ENCODE measurements at regions not wholly inside any gene's neighbourhood (a gene's known extent, or its start where the extent isn't known, plus 50 kb on each side); places are given as distances from the start of the nearest gene placed in this dataset.

- no peak for DNase-seq (ENCODE audit: low read depth in 2 of 2)
These were observed 50.7 kb upstream of the FOXB1 start for GRCh38 chr15:59953392-59953883.

- DNase-seq (ENCODE audit: low read depth in 2 of 2), result no peak
These were observed 51.2 kb upstream of the FOXB1 start for GRCh38 chr15:59952960-59953359.

- no peak for DNase-seq (ENCODE audit: low read depth in 2 of 2)
These were observed 53.3 kb upstream of the FOXB1 start for GRCh38 chr15:59950603-59951388.

GRCh38 chr15:59948924-59949613 is 55.0 kb upstream of the FOXB1 start:
- DNase-seq (ENCODE audit: low read depth in 2 of 2), result no peak

DNA sequence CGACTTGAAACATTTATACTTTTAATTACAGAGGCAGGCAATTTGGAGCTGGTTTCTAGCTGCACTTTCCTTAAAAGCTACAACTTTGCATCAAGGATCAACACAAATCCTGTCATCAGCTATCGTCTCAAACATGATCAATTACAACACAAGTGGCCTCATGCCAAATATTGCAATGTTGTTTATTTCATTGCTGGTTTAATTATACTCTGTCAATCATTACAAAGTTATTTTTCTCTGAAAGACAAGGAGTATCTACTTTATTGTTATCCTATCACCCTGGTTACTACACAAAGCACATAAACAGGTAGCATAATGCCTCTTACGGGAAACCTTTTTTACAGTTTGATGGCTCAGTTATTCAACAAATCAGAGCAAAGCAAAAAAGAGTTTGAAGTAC is 58.0 kb upstream of the FOXB1 start:
- no peak for DNase-seq (ENCODE audit: low read depth in 2 of 2)

- no peak for DNase-seq (ENCODE audit: low read depth in 2 of 2)
These were observed 59.1 kb upstream of the FOXB1 start for GRCh38 chr15:59945036-59945435.

DNA sequence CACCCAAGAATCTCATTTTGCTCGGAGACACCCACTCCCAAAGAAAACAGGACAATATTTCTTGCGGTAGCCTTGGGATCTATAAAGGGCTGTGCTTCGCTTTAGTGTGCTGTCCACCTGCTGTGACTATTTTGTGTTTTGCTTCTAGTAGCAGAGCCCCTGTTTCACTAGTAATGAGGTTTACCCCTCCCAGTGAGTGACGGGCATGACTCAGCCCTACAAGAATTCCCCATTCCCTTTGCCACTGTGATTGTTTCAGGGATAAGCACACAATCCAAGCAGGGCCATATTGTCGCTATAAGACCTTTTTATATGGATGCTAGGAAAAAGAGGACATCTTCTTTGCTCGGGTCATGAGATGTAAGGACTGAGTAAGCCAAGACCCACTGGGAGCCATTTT is 62.5 kb upstream of the FOXB1 start:
- DNase-seq (ENCODE audit: low read depth in 2 of 2), result no peak

GRCh38 chr15:59940928-59941327 is 63.2 kb upstream of the FOXB1 start:
- no peak for DNase-seq (ENCODE audit: low read depth in 2 of 2)

DNA sequence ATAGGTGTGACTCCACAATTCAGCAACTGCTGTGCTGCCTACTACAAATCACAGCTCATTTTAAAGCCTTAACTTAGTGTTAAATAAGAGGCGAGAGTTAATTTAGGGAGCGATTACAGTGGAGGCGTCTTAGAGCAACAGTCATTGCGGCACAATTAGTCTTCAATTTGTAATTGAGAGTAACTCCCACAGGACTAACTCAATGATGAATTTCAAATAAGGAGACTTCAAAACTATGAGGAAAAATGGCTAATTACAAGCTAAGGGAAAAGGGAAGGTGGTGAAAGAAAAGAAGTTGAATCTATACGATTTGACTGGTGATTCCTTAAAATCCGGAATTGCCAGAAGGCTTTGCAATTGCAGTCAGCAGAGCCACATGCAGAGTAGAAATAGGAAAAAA is 63.7 kb upstream of the FOXB1 start:
- DNase-seq (ENCODE audit: low read depth in 2 of 2), result no peak

DNA sequence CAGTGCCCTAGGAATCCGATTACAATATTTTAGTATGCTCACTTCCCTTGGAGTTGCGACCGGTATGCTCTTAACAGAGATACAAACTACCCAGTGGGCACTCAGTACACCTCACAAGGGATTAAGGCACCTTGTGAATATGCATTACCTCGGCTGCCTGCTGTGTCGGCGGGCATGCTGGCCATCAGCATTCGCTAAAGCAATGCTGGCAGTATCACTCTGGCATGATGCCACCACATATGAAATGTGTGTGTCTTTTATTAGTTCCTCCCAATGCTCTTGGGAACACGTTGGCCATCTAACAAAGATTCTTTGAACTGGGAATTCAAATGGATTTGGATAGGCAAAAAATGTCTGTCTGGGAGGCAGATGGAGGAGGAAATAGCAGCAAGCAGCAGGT is 67.4 kb upstream of the FOXB1 start:
- no peak for DNase-seq (ENCODE audit: low read depth in 2 of 2)

DNA sequence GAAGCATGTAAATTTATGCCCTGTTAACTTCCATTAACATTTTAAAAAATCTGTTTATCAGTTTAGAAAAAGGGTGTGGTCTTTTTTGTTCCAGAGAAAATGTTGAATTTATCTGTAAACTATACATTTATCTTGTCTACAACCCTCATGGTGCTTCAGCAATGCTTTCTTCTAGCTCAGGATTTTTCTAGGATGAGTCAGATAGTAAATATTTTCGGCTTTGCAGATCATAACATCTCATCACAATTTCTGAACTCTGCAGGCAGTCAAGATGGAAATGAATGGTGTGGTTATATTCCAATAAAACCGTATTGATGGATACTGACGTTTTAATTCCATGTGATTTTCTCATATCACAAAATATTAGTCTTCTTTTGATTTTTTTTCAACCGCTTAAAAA is 70.5 kb upstream of the FOXB1 start:
- no peak for DNase-seq (ENCODE audit: low read depth in 2 of 2)

DNA sequence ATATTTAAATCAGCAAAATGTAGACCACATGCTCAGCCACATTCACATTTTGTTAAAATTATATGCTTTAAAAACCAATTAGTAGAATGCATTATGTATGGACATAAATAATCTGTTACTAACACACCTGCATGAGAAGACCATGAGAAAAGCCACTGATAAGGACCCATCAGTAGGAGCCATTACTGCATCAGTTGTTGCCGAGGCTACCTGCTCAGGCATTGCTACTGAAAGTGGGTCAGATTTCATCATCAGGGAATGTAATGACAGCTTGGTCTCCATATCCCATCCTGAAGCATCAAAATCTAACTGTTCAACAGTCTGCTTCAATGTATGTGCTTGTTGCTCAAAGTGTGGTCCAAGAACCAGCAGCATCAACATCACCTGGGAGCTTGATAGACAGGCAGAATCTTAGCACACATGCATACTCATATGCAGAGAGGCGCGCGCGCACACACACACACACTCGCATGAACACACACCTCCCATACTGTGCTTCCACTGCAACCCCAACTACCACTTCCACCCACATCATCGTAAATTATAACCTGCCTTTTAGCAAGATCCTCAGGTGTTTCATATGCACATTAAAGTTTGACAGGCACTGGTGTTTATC is 72.4 kb upstream of the FOXB1 start:
- no peak for DNase-seq (ENCODE audit: low read depth in 2 of 2)

- DNase-seq (ENCODE audit: low read depth in 2 of 2), result no peak
These were observed 79.1 kb upstream of the FOXB1 start for GRCh38 chr15:59924812-59925522.

GRCh38 chr15:59924096-59924495 is 80.0 kb upstream of the FOXB1 start:
- no peak for DNase-seq (ENCODE audit: low read depth in 2 of 2)

DNA sequence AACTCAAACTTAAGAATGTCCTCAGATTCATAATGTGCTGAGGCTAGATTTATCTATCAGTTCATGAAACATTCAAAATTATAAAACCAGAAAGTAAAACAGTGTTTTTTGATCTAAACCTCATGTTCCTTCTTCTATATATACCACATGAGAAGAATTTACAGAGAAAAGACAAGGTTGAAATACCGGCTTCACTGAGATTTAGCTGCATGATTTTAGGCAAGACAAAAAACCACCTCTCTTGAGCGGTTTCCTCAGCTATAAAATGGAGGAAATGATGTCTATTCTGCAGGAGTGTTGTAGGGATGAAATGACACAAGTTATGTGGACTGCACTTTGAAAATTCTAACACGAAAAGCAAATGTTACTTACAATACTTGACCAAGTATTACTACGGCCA is 80.6 kb upstream of the FOXB1 start:
- DNase-seq (ENCODE audit: low read depth in 2 of 2), result no peak

GRCh38 chr15:59918994-59919951 is 84.8 kb upstream of the FOXB1 start:
- peak; percentile 45 to 49 for DNase-seq (ENCODE audit: low read depth in 2 of 2)

DNA sequence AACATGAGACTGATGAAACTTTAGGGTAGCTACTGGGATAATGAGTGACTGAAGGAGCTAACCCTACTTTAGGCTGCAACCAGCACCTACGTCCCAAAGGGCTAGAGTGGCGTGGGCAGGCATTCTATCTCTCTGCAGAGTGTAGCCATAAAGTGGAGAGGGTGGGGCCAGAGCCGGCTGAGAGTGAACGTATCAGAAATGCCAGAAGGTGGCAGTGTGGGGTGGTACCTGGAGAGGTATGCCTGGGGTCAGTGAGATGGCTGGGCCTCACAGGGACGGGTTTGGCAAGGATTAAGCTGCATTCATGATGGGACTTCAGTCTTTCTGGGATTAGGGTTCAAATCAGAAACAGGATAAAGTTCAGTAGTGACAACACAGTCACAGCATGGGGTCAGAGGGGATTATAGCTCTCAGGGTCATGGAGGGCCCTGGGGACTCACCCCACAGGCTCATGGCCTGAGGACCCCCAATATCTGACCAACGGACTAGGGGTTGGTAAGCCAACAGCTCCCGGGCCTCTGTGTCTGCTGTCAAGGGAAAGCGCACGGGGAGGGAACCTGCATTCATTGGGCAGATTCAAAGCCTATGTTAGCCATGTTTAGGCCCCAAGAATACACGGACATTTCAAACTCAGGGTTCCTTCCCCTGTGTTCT is 86.5 kb upstream of the FOXB1 start:
- peak; percentile 63 to 67 for DNase-seq (ENCODE audit: low read depth in 2 of 2)

DNA sequence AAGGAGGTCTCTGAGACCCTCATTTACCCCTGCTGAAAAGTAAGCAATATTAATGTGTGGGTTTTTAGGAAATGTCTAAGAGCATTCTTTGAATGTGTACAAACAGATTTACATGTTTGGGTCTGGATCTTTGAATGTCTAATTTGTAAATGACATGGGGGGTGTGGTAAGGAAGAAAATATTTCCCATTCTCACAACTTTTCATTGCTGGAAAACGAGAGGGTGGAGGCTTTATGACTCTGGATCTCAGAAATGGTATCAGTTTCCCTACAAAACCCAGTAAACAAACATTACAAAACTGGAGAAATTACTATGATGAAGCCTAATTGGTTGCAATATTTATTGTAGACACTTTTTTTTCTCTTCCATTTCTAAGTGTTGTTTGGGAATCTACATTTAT is 98.1 kb upstream of the FOXB1 start:
- DNase-seq (ENCODE audit: low read depth in 2 of 2), result no peak

DNA sequence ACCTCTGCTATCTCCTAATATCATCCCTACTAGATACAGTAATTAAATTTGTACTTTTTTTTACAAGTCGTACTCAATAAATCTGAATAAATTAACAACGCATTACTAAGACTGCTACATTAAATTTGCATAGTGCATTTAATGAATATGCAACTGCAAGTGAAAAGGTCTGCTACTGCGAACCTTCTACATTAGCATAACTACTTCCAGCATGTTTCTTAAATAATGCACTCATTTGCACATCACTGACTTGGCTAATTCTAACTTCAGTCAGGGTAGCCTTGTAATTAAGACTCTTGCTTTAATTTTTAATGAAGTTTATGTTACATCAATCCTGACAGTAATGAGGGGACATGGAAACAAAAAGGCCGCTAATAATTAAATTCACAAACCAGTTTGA is 98.9 kb upstream of the FOXB1 start:
- DNase-seq (ENCODE audit: low read depth in 2 of 2), result no peak

GRCh38 chr15:59904450-59905135 is 99.5 kb upstream of the FOXB1 start:
- DNase-seq (ENCODE audit: low read depth in 2 of 2), result no peak
